ENCODE measurements at regions not wholly inside any gene's neighbourhood (a gene's known extent, or its start where the extent isn't known, plus 50 kb on each side); places are given as distances from the start of the nearest gene placed in this dataset.

GRCh38 chr19:5205937-5206750 lies 134.5 kb downstream of the PTPRS start:
- H3K27ac ChIP-seq (ENCODE audit: low read length), result no peak overlapping the region
- no peaks in the 10 kb centered on the region for H3K27me3 ChIP-seq (ENCODE audit: control insufficient read depth, insufficient read depth, low read length)
- H3K4me3 ChIP-seq (ENCODE audit: low read length), result no peak overlapping the region
- WGBS (ENCODE audit: insufficient coverage, low lambda C conversion rate), result 98% methylated on average over 4 of the region's 29 CpGs
- H3K9me3 ChIP-seq (ENCODE audit: control insufficient read depth, low read depth, low read length), result peaks cover 10% of the 10 kb centered on the region
- H3K36me3 ChIP-seq (ENCODE audit: control insufficient read depth, insufficient read depth, low read length), result peaks cover 13% of the 10 kb centered on the region
- no peak for DNase-seq
- H3K4me1 ChIP-seq (ENCODE audit: control insufficient read depth, insufficient read depth, low read length), result no peaks in the 10 kb centered on the region

GRCh38 chr19:5205381-5205780 lies 135.2 kb downstream of the PTPRS start:
- WGBS (ENCODE audit: insufficient coverage, low lambda C conversion rate), result no CpG with 5 or more reads among the region's 13 CpGs

GRCh38 chr19:5204212-5204611 lies 136.4 kb downstream of the PTPRS start:
- no peaks in the 10 kb centered on the region for H3K4me1 ChIP-seq (ENCODE audit: control insufficient read depth, insufficient read depth, low read length)
- no CpG with 5 or more reads among the region's 5 CpGs for WGBS (ENCODE audit: insufficient coverage, low lambda C conversion rate)
- DNase-seq, result no peak

More at GRCh38 chr19:5205381-5205780, 135.2 kb downstream of the PTPRS start:
- no peak overlapping the region for H3K27ac ChIP-seq (ENCODE audit: low read length)
- H3K4me3 ChIP-seq (ENCODE audit: low read length), result no peak overlapping the region
- no peak for DNase-seq
- H3K27me3 ChIP-seq (ENCODE audit: control insufficient read depth, insufficient read depth, low read length), result no peaks in the 10 kb centered on the region
- no peaks in the 10 kb centered on the region for H3K4me1 ChIP-seq (ENCODE audit: control insufficient read depth, insufficient read depth, low read length)
- H3K9me3 ChIP-seq (ENCODE audit: control insufficient read depth, low read depth, low read length), result peaks cover 4% of the 10 kb centered on the region
- peaks cover 9% of the 10 kb centered on the region for H3K36me3 ChIP-seq (ENCODE audit: control insufficient read depth, insufficient read depth, low read length)

More at GRCh38 chr19:5204212-5204611, 136.4 kb downstream of the PTPRS start:
- peaks cover 4% of the 10 kb centered on the region for H3K36me3 ChIP-seq (ENCODE audit: control insufficient read depth, insufficient read depth, low read length)
- no peaks in the 10 kb centered on the region for H3K27me3 ChIP-seq (ENCODE audit: control insufficient read depth, insufficient read depth, low read length)
- no peak overlapping the region for H3K27ac ChIP-seq (ENCODE audit: low read length)
- H3K4me3 ChIP-seq (ENCODE audit: low read length), result no peak overlapping the region
- peaks cover 3% of the 10 kb centered on the region for H3K9me3 ChIP-seq (ENCODE audit: control insufficient read depth, low read depth, low read length)

All from large intestine (tissue), 3 donors.